HUES6 (cell line): ENCODE measurements at regions not wholly inside any gene's neighbourhood (a gene's known extent, or its start where the extent isn't known, plus 50 kb on each side); places are given as distances from the start of the nearest gene placed in this dataset.

Experiments
- H3K27ac ChIP-seq: 2 replicates; pipeline ENCODE4 v1.7.0; 2013; ENCODE audit warnings: low read depth, mild to moderate bottlenecking, low read length, inconsistent platforms
- H3K27me3 ChIP-seq: 2 replicates; pipeline ENCODE4 v1.6.1; 2013; ENCODE audit warnings: low read length; ENCODE audit not compliant: control insufficient read depth, insufficient read depth
- H3K36me3 ChIP-seq: 2 replicates; pipeline ENCODE4 v1.6.1; 2013; ENCODE audit warnings: low read length; ENCODE audit not compliant: control insufficient read depth, insufficient read depth
- H3K4me1 ChIP-seq: 2 replicates; pipeline ENCODE4 v1.6.1; 2013; ENCODE audit warnings: low read length; ENCODE audit not compliant: control insufficient read depth, insufficient read depth
- H3K4me3 ChIP-seq: 2 replicates; pipeline ENCODE4 v1.5.1; 2013; ENCODE audit warnings: low read depth, low read length
- H3K9ac ChIP-seq: one replicate; pipeline ENCODE4 v1.6.1; 2013; ENCODE audit warnings: mild to moderate bottlenecking, low read length
- H3K9me3 ChIP-seq: 2 replicates; pipeline ENCODE4 v1.6.1; 2013; ENCODE audit warnings: low read depth, low read length; ENCODE audit not compliant: control insufficient read depth, insufficient read depth

GRCh38 chr4:180993244-180993836, 1249.9 kb upstream of the TENM3 start:
- H3K4me3 ChIP-seq, result no peak overlapping the region
- H3K9me3 ChIP-seq, result no peaks in the 10 kb centered on the region; the same call in 1 of the 2 replicates
- no peaks in the 10 kb centered on the region for H3K36me3 ChIP-seq
- H3K27me3 ChIP-seq, result no peaks in the 10 kb centered on the region
- H3K27ac ChIP-seq, result no peak overlapping the region
- no peaks in the 10 kb centered on the region; the same call in 1 of the 2 replicates for H3K4me1 ChIP-seq
- no peak overlapping the region for H3K9ac ChIP-seq

- Histone ChIP-seq H3K27ac (no peak overlapping the region), H3K9me3 (no peaks in the 10 kb centered on the region)
Observed at GRCh38 chr4:180994722-180995121, 1248.5 kb upstream of the TENM3 start.

DNA sequence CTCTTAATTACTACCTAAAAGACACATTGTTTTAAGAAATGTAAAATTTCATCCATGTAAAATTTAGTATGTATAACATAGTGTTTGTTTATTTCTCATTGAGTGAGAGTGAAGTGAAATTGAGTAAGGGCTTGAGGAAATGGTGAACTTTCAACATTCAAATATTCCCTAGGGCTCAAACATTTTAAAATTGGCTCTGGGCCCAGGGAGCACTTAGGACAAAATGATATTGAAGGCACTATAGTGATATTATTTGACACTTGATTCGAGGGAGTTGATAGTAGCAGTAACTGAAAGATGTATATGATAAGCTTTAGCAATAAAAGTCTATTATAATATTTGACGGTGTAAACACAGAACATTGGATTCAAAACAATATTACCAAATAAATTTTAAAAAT, 1244.0 kb upstream of the TENM3 start:
- no peak overlapping the region for H3K9ac ChIP-seq
- H3K27me3 ChIP-seq, result no peaks in the 10 kb centered on the region
- no peaks in the 10 kb centered on the region for H3K36me3 ChIP-seq
- H3K9me3 ChIP-seq, result no peaks in the 10 kb centered on the region
- no peaks in the 10 kb centered on the region for H3K4me1 ChIP-seq
- no peak overlapping the region for H3K4me3 ChIP-seq
- H3K27ac ChIP-seq, result no peak overlapping the region

More at GRCh38 chr4:180994722-180995121, 1248.5 kb upstream of the TENM3 start:
- Histone ChIP-seq H3K4me3 (no peak overlapping the region), H3K27me3 (no peaks in the 10 kb centered on the region), H3K4me1 (no peaks in the 10 kb centered on the region; the same call in 1 of the 2 replicates), H3K36me3 (no peaks in the 10 kb centered on the region), H3K9ac (no peak overlapping the region)

DNA sequence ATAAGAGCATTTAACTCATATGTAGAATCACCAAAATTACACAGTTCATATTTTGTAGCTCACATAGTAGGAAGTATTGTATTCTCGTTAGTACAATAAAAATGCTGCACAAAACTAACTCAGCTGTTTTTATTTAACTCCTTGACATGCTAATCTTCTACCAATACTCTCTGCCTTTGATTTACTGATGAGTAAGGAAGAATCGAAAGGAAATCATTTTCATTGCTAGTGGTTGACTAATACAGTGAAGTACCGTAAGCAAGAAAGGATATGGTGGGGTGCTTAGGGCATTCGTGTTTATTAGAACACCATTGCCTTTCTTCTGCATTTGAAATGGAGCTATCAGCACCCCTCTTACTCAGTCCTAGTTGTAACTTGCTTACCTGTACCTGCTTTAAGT, 1239.1 kb upstream of the TENM3 start:
- no peaks in the 10 kb centered on the region for H3K27me3 ChIP-seq
- H3K36me3 ChIP-seq, result no peaks in the 10 kb centered on the region
- H3K9me3 ChIP-seq, result no peaks in the 10 kb centered on the region
- no peak overlapping the region for H3K9ac ChIP-seq
- no peak overlapping the region for H3K27ac ChIP-seq
- peaks cover 8% of the 10 kb centered on the region; the same call in 1 of the 2 replicates for H3K4me1 ChIP-seq
- H3K4me3 ChIP-seq, result no peak overlapping the region

GRCh38 chr4:181006499-181007260, 1236.5 kb upstream of the TENM3 start:
- Histone ChIP-seq H3K9ac (no peak overlapping the region), H3K27ac (no peak overlapping the region), H3K27me3 (no peaks in the 10 kb centered on the region), H3K36me3 (no peaks in the 10 kb centered on the region), H3K9me3 (no peaks in the 10 kb centered on the region), H3K4me1 (peaks cover 8% of the 10 kb centered on the region; the same call in 1 of the 2 replicates), H3K4me3 (no peak overlapping the region)

DNA sequence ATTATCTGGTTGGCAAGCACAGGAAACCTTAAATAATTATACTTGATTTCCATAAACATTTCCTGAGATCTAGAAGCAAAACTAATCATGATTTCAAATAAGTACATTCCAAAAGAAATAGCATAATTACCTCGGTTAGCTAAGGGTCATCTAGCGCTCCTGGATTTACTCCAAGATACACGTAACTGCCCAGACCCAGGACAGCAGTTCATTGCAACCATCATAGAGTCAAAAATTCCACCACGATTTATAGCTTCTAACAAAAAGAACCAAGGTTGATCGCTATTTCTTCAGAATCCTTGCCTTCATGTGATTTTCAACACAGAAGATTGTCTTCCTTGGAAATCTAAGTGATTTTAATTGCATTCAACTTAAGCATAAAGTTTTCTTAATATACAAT, 1235.5 kb upstream of the TENM3 start:
- H3K27ac ChIP-seq, result no peak overlapping the region
- H3K9ac ChIP-seq, result no peak overlapping the region
- no peaks in the 10 kb centered on the region for H3K36me3 ChIP-seq
- H3K4me3 ChIP-seq, result no peak overlapping the region
- H3K9me3 ChIP-seq, result no peaks in the 10 kb centered on the region
- no peaks in the 10 kb centered on the region for H3K27me3 ChIP-seq
- H3K4me1 ChIP-seq, result peaks cover 8% of the 10 kb centered on the region; the same call in 1 of the 2 replicates

DNA sequence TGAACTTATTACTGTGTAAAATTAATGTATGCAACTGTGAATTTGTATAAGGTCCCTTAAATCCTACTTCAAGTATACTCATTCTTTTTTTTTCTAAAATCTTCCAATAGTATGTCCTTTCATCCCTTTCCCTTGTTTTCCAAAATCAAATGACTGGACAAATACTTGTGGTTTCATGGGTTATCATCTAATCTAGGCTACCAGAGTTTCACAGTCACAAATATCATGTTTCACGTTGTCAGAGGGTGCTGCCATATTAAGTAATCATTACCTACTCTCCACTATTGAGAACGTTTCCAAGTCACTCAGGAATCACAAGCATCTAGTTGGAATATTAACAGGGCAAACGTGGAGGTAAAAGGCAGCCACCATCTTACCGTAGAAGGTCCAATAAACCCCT, 1235.0 kb upstream of the TENM3 start:
- Histone ChIP-seq H3K4me3 (no peak overlapping the region), H3K36me3 (no peaks in the 10 kb centered on the region)

GRCh38 chr4:181013162-181013561, 1230.0 kb upstream of the TENM3 start:
- H3K36me3 ChIP-seq, result no peaks in the 10 kb centered on the region
- H3K9ac ChIP-seq, result no peak overlapping the region
- H3K27ac ChIP-seq, result no peak overlapping the region
- no peaks in the 10 kb centered on the region; the same call in 1 of the 2 replicates for H3K4me1 ChIP-seq
- no peaks in the 10 kb centered on the region for H3K27me3 ChIP-seq
- H3K9me3 ChIP-seq, result peaks cover 11% of the 10 kb centered on the region; the same call in 1 of the 2 replicates
- H3K4me3 ChIP-seq, result no peak overlapping the region

More for the DNA sequence above, 1235.0 kb upstream of the TENM3 start:
- Histone ChIP-seq H3K9me3 (no peaks in the 10 kb centered on the region), H3K27ac (no peak overlapping the region), H3K27me3 (no peaks in the 10 kb centered on the region), H3K4me1 (peaks cover 8% of the 10 kb centered on the region; the same call in 1 of the 2 replicates), H3K9ac (no peak overlapping the region)

- Histone ChIP-seq H3K36me3 (no peaks in the 10 kb centered on the region), H3K4me3 (no peak overlapping the region), H3K9ac (no peak overlapping the region), H3K27ac (no peak overlapping the region), H3K4me1 (no peaks in the 10 kb centered on the region; the same call in 1 of the 2 replicates), H3K27me3 (no peaks in the 10 kb centered on the region), H3K9me3 (peaks cover 11% of the 10 kb centered on the region; the same call in 1 of the 2 replicates)
Observed at GRCh38 chr4:181017038-181017437, 1226.2 kb upstream of the TENM3 start.

DNA sequence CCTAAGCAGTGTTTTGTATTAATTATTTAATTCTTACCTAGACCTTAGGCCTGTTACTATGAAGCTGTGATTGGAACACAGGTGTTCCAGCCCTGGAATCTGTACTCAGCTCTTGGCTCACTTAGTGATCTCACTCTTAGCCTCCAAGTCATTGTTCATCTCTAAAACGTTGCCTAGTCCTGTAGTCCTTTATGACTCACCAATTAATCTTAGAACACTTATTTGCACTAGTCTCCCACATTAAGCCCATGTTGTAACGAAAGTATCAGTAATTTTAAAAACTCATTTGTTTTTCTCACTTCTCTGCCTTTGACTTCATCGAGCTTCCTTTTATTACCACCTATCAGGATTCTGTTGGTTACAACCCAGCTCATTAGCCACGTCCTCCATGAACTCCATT, 1224.7 kb upstream of the TENM3 start:
- no peak overlapping the region for H3K27ac ChIP-seq
- H3K4me1 ChIP-seq, result no peaks in the 10 kb centered on the region; the same call in 1 of the 2 replicates
- H3K36me3 ChIP-seq, result no peaks in the 10 kb centered on the region
- H3K27me3 ChIP-seq, result no peaks in the 10 kb centered on the region
- H3K9ac ChIP-seq, result no peak overlapping the region
- no peak overlapping the region for H3K4me3 ChIP-seq
- peaks cover 11% of the 10 kb centered on the region; the same call in 1 of the 2 replicates for H3K9me3 ChIP-seq

GRCh38 chr4:181018913-181019312, 1224.3 kb upstream of the TENM3 start:
- no peaks in the 10 kb centered on the region for H3K27me3 ChIP-seq
- H3K36me3 ChIP-seq, result no peaks in the 10 kb centered on the region
- peaks cover 7% of the 10 kb centered on the region; the same call in 1 of the 2 replicates for H3K9me3 ChIP-seq
- no peak overlapping the region for H3K9ac ChIP-seq
- no peak overlapping the region for H3K27ac ChIP-seq
- no peaks in the 10 kb centered on the region; the same call in 1 of the 2 replicates for H3K4me1 ChIP-seq
- no peak overlapping the region for H3K4me3 ChIP-seq
